GM19351 (cell line): ENCODE measurements at regions not wholly inside any gene's neighbourhood (a gene's known extent, or its start where the extent isn't known, plus 50 kb on each side); places are given as distances from the start of the nearest gene placed in this dataset.
"Not testable (repeated sequence)": the region's sequence is repeated elsewhere in the genome, so short reads cannot be mapped to it uniquely, and the experiment has no call there.

Experiments
- ATAC-seq: cut with Tn5 transposase; IDR thresholded peaks from one replicate; pipeline ENCODE4 v1.9.1; 2021; ENCODE audit warnings: mild to moderate bottlenecking, moderate library complexity; ENCODE audit not compliant: unreplicated experiment

DNA sequence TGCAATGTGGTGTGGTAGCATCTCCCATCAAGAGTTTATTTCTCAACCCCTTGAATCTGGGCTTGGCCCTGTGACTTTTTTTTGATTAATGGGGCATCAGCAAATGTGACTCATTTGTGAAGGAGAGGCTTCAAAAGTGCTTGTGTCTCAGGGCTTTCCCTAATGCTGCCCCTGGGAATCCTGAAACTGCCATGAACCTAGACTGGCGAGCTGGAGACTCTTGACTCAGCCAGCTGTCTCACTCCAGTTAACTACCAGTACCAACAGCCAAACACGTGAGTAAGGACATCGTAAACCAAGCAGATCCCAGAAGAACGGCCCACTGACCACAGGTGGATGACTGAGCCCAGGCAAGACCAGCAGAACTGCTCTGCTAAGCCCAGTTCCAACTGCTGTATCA is 72.8 kb upstream of the ADTRP start:
- no peak for ATAC-seq

DNA sequence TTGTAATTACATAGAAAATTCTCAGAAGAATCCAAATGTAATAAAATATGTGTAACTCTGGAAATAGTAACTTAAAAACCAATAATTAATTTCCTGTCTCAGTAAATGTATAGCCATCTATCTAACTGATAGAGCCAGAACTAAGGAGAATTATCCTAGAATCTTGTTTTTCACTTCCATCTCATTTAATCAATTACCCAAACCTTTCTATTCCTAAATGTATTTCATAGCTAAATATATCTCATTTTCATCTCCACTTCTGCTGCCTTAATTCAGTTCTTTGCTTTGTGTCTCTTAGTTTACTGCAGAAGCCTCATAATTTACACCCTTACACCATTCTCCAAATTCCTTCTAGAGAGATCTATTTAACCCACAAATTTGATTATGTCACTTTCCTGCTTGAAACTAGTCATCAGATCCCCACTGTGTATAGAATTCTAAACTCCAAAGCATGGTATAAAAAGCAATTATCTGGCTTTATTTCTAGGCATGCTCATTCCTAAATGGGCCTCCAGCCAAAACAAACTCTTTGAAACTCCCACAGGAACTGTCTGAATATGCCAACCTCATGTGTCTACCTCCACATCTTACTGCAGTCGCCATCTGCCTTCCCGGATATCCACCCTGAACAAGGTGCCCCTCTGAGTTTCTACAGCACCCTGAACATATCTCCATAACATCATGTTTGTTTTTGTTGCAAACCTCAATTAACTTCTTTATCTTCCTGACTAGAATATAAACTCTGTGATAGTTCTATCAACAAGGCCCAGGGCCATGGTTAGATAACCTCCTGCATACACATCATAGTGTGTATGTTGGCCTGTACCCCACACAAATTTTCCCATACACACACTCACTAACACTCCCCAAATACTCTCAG is 70.5 kb upstream of the ADTRP start:
- ATAC-seq = no peak

DNA sequence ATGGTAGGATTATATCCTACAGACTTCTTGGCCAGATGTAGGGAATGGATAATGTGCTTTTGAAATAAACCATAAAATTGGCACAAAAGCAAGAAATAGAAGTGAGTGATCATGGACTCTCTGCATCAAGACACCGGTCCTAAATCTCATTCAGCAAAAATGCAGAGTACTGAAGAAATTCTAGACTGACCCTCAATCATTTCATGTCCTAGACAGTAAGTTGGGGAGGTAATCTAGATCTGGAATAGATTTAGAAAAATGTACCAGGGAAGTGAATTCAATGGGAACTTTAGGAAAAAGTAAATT is 69.7 kb upstream of the ADTRP start:
- no peak for ATAC-seq

DNA sequence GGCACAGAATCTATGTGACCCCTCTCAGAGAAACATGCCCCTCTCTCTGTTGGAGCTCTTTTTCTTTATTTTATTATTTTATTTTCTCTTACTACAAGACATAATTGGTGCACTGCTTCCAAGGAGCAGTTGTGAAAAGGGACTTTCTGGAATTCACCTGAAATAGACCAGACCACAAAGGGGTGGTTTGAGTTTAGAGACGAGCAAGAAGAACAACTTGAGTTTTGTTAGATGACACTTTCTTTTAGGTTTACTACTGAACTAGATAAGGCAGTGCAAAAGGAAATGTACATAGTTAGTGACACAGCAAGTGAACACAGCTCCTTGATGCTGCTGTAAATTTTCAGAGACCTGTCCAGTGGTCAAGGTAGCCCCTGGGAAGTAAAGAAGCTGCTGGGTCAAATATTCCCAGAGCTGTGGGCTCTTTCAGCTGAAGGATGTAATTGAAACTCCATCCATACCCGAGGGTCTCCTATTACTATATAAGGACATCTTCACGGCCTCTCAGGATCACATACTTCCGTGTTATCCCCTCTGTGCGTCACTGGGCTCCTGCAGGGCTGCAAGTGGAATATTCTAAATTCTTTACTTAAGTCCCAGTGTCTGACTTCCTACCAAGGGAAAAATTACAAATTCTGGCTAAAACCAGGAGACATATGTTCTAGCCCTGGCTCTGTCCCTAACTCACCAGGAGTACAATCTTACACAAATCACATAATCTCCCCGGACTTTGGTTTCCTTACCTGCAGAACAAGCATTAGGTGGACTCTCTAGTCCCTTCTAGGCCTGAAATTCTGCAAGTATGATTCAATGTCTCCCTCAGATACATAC is 69.1 kb upstream of the ADTRP start:
- ATAC-seq = no peak

DNA sequence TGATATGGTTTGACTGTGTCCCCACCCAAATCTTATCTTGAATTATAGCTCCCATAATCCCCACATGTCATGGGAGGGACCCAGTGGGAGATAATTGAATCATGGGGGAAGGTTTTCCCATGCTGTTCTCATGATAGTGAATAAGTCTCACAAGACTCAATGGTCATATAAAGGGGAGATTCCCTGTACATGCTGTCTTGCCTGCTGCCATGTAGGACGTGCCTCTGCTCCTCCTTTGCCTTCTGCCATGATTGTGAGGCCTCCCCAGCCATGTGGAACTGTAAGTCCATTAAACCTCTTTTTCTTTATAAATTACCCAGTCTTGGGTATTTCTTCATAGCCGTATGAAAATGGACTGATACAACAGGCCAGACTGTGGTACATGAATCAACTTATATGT is 68.5 kb upstream of the ADTRP start:
- not testable (repeated sequence) for ATAC-seq

DNA sequence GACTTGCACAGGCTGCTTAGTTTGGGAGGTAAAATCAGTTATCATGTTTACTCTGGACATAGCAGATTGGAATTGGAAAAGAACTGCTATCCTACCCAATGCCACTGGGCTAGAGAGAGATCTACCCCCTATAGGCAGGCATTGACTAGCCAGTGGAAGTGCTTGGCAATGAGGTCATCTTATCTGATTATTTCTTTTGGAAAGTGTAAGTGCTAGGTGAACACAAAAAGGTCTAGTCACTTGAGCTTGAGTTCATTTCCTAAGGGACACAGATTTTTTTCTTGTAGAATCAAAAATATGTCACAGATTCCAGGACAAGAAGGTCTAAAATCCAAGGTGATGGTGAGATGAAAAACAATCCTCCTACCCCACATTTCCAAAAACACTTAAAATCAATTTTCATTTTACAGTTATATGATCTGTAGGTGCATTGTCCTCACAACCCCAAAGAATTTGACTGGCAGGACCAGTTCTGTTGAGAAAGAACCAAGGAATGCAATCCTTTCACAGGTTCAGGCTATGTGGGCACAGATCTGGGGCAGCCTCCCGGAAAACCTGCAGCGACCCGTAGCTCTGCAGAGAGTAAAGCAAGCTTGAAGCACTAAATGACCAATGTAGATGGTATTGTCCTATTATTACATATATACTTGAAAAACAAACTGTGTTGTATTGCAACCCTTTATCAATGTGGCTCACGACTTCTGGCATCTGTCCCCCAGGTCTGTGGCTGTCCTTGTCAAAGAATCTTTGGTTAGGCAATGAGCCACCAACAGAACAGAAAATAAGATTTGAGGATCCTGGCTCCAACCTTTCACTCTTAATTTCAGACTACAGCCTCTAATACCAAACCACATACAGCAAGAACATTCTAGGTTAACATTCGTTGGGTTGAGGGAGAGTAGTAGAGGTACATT is 67.3 kb upstream of the ADTRP start:
- ATAC-seq = no peak

DNA sequence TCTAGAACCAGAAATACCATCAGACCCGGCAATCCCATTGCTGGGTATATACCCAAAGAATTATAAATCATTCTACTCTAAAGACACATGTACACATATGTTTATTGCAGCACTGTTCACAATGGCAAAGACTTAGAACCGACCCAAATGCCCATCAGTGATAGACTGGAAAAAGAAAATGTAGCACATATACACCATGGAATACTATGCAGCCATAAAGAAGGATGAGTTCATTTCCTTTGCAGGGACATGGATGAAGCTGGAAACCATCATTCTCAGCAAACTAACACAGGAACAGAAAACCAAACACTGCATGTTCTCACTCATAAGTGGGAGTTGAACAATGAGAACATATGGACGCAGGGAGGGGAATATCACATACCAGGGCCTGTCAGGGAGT is 64.2 kb upstream of the ADTRP start:
- not testable (repeated sequence) for ATAC-seq

DNA sequence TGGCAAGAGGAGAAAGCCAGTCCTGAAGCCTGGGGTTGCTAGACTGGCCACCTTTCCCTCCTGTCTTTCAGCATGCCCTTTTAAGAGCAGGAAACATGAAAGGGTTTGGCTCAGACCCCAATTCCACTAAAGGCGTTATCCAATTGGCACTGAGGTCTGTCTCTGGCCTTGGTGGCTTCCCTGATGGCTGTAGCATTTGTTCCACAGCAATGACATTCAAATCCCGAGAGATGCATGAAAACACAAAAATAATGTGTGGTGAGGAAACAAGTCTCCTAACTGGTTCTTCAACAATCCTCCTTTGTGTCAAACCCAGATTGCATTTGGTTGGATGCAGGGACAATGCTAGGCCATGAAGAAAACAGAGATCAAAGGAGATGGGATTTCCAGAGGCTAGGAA is 56.5 kb upstream of the ADTRP start:
- ATAC-seq = no peak

DNA sequence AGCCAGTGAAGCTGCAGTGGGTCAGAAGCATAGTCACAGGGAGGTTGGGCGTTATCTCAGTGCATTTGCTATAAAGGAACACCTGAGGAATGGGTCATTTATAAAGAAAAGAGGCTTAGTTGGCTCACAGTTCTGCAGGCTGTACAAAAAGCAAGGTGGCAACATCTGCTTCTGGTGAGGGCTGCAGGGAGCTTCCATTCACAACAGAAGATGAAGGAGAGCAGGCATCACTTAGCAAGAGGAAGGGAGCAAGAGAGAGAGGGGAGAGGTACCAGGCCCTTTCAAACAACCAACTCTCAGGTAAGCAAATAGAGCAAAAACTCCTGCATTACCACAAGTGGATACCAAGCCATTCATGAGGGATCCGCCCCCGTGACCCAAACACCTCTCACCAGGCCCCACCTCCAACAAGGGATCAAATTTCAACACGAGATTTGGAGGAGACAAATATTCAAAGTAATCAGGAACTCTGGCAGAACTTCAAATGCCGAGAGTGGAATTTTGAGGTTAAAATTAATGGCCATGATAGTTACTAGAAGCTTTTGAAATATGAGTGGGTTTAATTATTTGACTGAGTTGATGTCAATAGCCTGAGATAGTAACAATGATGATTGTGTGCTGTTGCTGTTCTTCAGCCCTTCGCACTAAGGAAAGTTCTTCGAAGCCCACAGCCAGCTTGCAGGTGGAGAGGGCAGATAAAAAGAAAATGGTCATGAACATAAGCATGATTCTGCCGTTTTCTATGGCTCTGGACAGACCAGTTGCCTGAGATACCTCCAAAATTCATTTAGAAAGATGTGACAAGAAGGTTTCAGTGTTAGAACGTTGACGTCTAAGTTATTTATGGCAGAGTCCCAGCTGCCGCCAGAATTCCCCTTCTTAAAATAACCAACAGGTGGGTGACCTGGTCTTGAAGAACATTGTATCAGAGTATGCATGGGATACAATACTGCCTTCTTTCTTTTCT is 55.3 kb upstream of the ADTRP start:
- peak; percentile 86 for ATAC-seq

DNA sequence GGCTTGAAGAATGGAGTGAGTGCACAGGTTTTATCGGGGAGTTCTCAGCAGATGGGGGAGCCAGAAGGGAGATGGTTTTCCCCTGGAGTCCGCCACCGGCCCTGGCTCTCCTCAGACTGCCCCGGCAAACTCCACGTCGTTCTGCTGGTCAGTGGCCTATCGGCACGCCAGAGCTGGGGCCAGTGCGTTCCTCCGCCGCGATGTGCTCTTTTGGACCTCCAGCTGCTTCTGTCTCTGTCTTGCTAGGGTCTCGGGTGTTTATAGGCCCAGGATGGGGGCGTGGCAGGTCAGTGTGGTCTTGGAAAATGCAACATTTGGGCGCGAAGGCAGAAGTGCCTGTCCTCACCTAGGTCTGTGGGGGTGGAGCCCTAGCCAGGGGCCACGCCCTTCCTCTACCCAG is 53.0 kb upstream of the ADTRP start:
- ATAC-seq = no peak

DNA sequence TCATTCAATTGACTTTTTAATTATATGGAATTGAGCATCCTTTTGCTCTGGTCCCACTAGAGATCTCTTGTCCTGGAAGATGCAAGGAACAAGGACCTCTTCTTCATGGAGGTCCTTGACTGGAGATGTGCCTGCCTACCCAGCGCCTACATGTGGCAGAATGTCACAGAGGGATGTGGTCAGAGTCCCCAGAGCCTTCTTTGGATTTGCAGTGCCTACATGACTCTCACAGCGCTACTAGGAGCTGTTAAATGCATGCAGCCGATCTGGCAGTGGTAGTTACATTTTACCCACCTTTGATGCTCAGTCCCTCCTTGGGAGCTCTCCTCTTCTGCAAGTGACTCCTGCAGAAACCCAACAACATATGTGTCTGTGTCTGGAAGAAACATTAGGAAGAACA is 51.9 kb upstream of the ADTRP start:
- no peak for ATAC-seq

DNA sequence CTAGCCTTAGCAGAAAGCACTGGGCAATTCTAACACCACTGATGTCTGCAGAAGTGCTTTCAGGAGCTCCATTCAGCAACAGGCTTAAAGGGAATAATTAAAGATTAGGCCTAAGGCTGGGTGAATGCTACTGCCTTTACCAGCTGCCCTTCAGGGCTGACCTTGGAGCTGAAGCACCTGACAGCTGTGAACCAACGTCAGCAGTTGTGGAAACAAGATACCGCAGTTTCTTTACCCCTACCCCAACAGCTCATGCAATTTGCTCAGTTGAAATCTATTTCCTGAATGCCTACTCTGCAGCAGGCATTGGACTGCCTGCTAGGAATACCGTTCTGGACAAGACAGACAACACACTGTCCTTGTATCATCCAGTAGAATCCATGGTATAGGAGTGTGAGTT is 51.5 kb upstream of the ADTRP start:
- no peak for ATAC-seq

DNA sequence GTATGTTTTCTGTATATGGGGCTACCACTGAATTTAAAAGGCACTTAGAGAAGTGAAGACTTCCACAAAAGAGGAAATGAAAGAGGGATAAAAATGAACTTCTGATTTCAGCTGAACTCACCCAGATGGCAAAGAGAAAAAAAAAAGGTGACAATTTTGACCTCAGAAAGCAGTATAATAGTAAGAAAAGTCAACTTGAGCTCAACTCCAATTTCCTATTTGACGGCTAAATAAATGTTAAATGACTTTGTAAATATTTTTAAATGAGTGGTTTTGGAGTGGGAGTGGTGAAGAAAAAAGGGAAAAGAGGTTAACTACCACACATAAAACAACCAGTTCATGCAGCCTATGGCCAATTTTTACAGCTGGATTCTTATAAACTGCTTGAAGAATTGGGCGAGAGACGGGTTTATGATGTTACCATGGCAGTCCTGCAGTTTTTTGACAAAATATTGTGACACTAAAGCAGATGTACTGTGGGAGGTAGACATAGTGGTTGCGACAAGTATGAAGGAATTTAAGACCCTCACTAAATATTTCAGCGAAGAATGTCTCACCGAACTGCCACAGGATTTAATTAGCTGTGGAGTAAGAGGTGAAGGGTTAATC is 49.8 kb upstream of the ADTRP start:
- ATAC-seq = no peak
